ENCODE measurements at regions not wholly inside any gene's neighbourhood (a gene's known extent, or its start where the extent isn't known, plus 50 kb on each side); places are given as distances from the start of the nearest gene placed in this dataset.

- TF ChIP-seq GATA3 (IDR thresholded peaks at IDR 0.05; ENCODE audit: low read depth, low read length) (no peak), GATA2 (IDR thresholded peaks at IDR 0.05; ENCODE audit: low read depth, low read length) (no peak)
These were observed 321.7 kb downstream of the TXNL1 start for GRCh38 chr18:56316727-56317126.

Data from SH-SY5Y (cell line).